A673 (cell line): ENCODE measurements at regions not wholly inside any gene's neighbourhood (a gene's known extent, or its start where the extent isn't known, plus 50 kb on each side); places are given as distances from the start of the nearest gene placed in this dataset.

Experiments
- EZH2 ChIP-seq: fragments of 200-600 bp; sonication (generic); IDR thresholded peaks from 2 replicates; pipeline ENCODE4 v1.6.1; 2017; ENCODE audit warnings: borderline replicate concordance, low read depth, mild to moderate bottlenecking, mixed read lengths, antibody characterized with exemption, low read length; ENCODE audit not compliant: poor library complexity, severe bottlenecking
- TF ChIP-seq, protein P1 (sequence below): fragments of 300-800, 200-600 bp; sonication (generic); conservative IDR thresholded peaks from 2 replicates; pipeline ENCODE4 v1.5.1; 2017; ENCODE audit warnings: low read depth, mild to moderate bottlenecking, antibody characterized with exemption, low read length, moderate library complexity, mixed read lengths

GRCh38 chr4:126071346-126072333 is 756.9 kb downstream of the FAT4 start:
- TF ChIP-seq, protein P1, sequence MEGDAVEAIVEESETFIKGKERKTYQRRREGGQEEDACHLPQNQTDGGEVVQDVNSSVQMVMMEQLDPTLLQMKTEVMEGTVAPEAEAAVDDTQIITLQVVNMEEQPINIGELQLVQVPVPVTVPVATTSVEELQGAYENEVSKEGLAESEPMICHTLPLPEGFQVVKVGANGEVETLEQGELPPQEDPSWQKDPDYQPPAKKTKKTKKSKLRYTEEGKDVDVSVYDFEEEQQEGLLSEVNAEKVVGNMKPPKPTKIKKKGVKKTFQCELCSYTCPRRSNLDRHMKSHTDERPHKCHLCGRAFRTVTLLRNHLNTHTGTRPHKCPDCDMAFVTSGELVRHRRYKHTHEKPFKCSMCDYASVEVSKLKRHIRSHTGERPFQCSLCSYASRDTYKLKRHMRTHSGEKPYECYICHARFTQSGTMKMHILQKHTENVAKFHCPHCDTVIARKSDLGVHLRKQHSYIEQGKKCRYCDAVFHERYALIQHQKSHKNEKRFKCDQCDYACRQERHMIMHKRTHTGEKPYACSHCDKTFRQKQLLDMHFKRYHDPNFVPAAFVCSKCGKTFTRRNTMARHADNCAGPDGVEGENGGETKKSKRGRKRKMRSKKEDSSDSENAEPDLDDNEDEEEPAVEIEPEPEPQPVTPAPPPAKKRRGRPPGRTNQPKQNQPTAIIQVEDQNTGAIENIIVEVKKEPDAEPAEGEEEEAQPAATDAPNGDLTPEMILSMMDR = no peak
- no peak for TF ChIP-seq EZH2
